Hepatocyte (in vitro differentiated cells): ENCODE measurements at regions not wholly inside any gene's neighbourhood (a gene's known extent, or its start where the extent isn't known, plus 50 kb on each side); places are given as distances from the start of the nearest gene placed in this dataset.

Source experiments
- DNase-seq: peaks from one replicate; pipeline ENCODE4 v3.0.0-alpha.2; 2016; ENCODE audit warnings: low spot score
- H2AFZ ChIP-seq: fragments of 200-600 bp; sonication (generic); 2 replicates; pipeline ENCODE4 v1.6.0; 2016; ENCODE audit warnings: antibody characterized with exemption, mild to moderate bottlenecking
- H3K27ac ChIP-seq: fragments of 200-600 bp; sonication (generic); 2 replicates; pipeline ENCODE4 v1.5.1; 2016; ENCODE audit warnings: mild to moderate bottlenecking
- H3K27me3 ChIP-seq: fragments of 200-600 bp; sonication (generic); 2 replicates; pipeline ENCODE4 v1.6.1; 2016
- H3K36me3 ChIP-seq: fragments of 200-600 bp; sonication (generic); replicated peaks from 2 replicates; pipeline ENCODE4 v1.5.1; 2016; ENCODE audit warnings: low read depth; ENCODE audit not compliant: insufficient read depth
- H3K4me1 ChIP-seq: fragments of 200-600 bp; sonication (generic); 2 replicates; pipeline ENCODE4 v1.5.1; 2016; ENCODE audit warnings: mild to moderate bottlenecking, moderate library complexity; ENCODE audit not compliant: insufficient read depth
- H3K4me2 ChIP-seq: fragments of 200-600 bp; sonication (generic); 2 replicates; pipeline ENCODE4 v1.6.0; 2016
- H3K4me3 ChIP-seq: fragments of 200-600 bp; sonication (generic); 2 replicates; pipeline ENCODE4 v1.5.1; 2016; ENCODE audit warnings: mild to moderate bottlenecking
- H3K79me2 ChIP-seq: fragments of 200-600 bp; sonication (generic); 2 replicates; pipeline ENCODE4 v1.6.0; 2017; ENCODE audit warnings: mild to moderate bottlenecking
- H3K9me2 ChIP-seq: fragments of 200-600 bp; sonication (generic); replicated peaks from 2 replicates; pipeline ENCODE4 v1.6.0; 2017; ENCODE audit warnings: mild to moderate bottlenecking; ENCODE audit not compliant: insufficient read depth
- H3K9me3 ChIP-seq: fragments of 200-600 bp; sonication (generic); 2 replicates; pipeline ENCODE4 v1.5.1; 2016; ENCODE audit warnings: low read depth, mild to moderate bottlenecking
- H4K20me1 ChIP-seq: fragments of 200-600 bp; sonication (generic); 2 replicates; pipeline ENCODE4 v1.6.0; 2016; ENCODE audit warnings: mild to moderate bottlenecking; ENCODE audit not compliant: insufficient read depth, poor library complexity, severe bottlenecking
- CTCF ChIP-seq: fragments of 200-600 bp; sonication (generic); IDR thresholded peaks from 2 replicates; pipeline ENCODE4 v1.5.1; 2016; ENCODE audit warnings: antibody characterized with exemption, mild to moderate bottlenecking; ENCODE audit not compliant: poor library complexity
- EZH2 ChIP-seq: fragments of 200-600 bp; sonication (generic); IDR thresholded peaks from 2 replicates; pipeline ENCODE4 v1.6.1; 2016; ENCODE audit warnings: antibody characterized with exemption, mild to moderate bottlenecking, borderline replicate concordance
- EZH2phosphoT487 ChIP-seq: fragments of 200-600 bp; sonication (generic); IDR thresholded peaks from one replicate; pipeline ENCODE4 v1.6.1; 2018; ENCODE audit warnings: antibody characterized with exemption, mild to moderate bottlenecking, low read depth, moderate library complexity; ENCODE audit not compliant: unreplicated experiment, severe bottlenecking
- WGBS: methylation state at CpG from one replicate; pipeline ENCODE4 v1.1.6; 2016; ENCODE audit warnings: low lambda C conversion rate; ENCODE audit errors: missing lambda C conversion rate; 5-methylcytosine and 5-hydroxymethylcytosine counted together

- 92% methylated on average over 12 of the region's 12 CpGs for WGBS
- H3K36me3 ChIP-seq: no peaks in the 10 kb centered on the region
Measured at GRCh38 chr5:2178071-2178477, 295.3 kb upstream of the IRX4 start.

GRCh38 chr5:2177244-2177643, 294.5 kb upstream of the IRX4 start:
- DNase-seq: no peak
- Histone ChIP-seq H4K20me1 (no peaks in the 10 kb centered on the region), H3K9me2 (no peaks in the 10 kb centered on the region), H3K4me2 (no peak overlapping the region), H3K4me1 (no peaks in the 10 kb centered on the region), H3K27ac (no peak overlapping the region), H2AFZ (no peak overlapping the region), H3K36me3 (no peaks in the 10 kb centered on the region), H3K9me3 (no peaks in the 10 kb centered on the region), H3K27me3 (no peaks in the 10 kb centered on the region), H3K79me2 (no peaks in the 10 kb centered on the region), H3K4me3 (no peak overlapping the region)
- no peak for TF ChIP-seq CTCF
- TF ChIP-seq EZH2phosphoT487: no peak
- no peak for TF ChIP-seq EZH2
- WGBS: 90% methylated on average over 7 of the region's 7 CpGs

More at GRCh38 chr5:2178071-2178477, 295.3 kb upstream of the IRX4 start:
- no peaks in the 10 kb centered on the region for H3K9me2 ChIP-seq
- H3K27ac ChIP-seq: no peak overlapping the region
- TF ChIP-seq CTCF: no peak
- TF ChIP-seq EZH2phosphoT487: no peak
- no peak for TF ChIP-seq EZH2
- no peaks in the 10 kb centered on the region for H3K4me1 ChIP-seq
- no peaks in the 10 kb centered on the region for H4K20me1 ChIP-seq
- H3K9me3 ChIP-seq: no peaks in the 10 kb centered on the region
- no peak overlapping the region for H3K4me2 ChIP-seq
- H3K79me2 ChIP-seq: no peaks in the 10 kb centered on the region
- H3K27me3 ChIP-seq: no peaks in the 10 kb centered on the region
- DNase-seq: no peak
- no peak overlapping the region for H3K4me3 ChIP-seq
- H2AFZ ChIP-seq: no peak overlapping the region

GRCh38 chr5:2176581-2176980, 293.9 kb upstream of the IRX4 start:
- Histone ChIP-seq H2AFZ (no peak overlapping the region), H3K79me2 (no peaks in the 10 kb centered on the region), H4K20me1 (no peaks in the 10 kb centered on the region), H3K4me2 (no peak overlapping the region), H3K4me1 (no peaks in the 10 kb centered on the region), H3K9me3 (no peaks in the 10 kb centered on the region), H3K9me2 (no peaks in the 10 kb centered on the region), H3K36me3 (no peaks in the 10 kb centered on the region), H3K4me3 (no peak overlapping the region), H3K27me3 (no peaks in the 10 kb centered on the region), H3K27ac (no peak overlapping the region)
- 56% methylated on average over 1 of the region's 1 CpG for WGBS
- TF ChIP-seq CTCF: no peak
- TF ChIP-seq EZH2: no peak
- TF ChIP-seq EZH2phosphoT487: no peak
- no peak for DNase-seq
